Activated naive CD4-positive, alpha-beta T cell treated with anti-CD3 and anti-CD28 coated beads, Interleukin-2, amount 50 U/mL, for 72 hours (primary cell): ENCODE measurements at regions not wholly inside any gene's neighbourhood (a gene's known extent, or its start where the extent isn't known, plus 50 kb on each side); places are given as distances from the start of the nearest gene placed in this dataset.

Experiments
- ATAC-seq, 2 donors: fragments of 150-1000 bp; cut with Tn5 transposase; 2 replicates each; pipeline ENCODE4 v1.10.0; 2021; ENCODE audit warnings: mild to moderate bottlenecking in 2 of 2, moderate library complexity in 2 of 2
- DNase-seq, 2 donors: peaks; one replicate each; pipeline ENCODE4 v3.0.0; 2021 to 2022; ENCODE audit warnings: low spot score in 2 of 2
- H3K27ac Mint-ChIP-seq, 2 donors: one replicate each; pipeline ENCODE4 v1.8.0; 2022; ENCODE audit warnings: mild to moderate bottlenecking in 2 of 2, mixed read lengths in 2 of 2
- H3K36me3 Mint-ChIP-seq, 2 donors: one replicate each; pipeline ENCODE4 v1.8.0; 2022; ENCODE audit warnings: mixed read lengths in 2 of 2
- H3K9me3 Mint-ChIP-seq, 2 donors: one replicate each; pipeline ENCODE4 v1.8.0; 2022; ENCODE audit warnings: mixed read lengths in 2 of 2

DNA sequence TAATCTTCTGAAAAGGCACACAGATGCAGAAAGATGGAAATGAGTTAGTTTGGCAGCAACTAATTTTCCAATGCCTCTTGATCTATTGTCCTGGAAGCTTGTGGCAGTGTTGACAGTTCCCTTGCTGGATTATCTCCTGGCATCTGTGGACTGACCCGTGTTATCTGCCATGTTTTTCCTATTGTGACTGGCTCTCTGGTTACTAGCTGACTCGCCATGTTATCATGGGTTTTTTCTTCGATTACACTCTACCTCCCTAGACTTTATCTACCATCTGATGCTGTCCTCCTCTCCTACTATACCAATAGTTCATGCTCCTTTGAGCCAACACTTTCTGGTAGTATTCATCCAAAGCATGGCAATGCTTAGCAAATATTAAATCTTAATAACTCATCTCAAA is 63.3 kb upstream of the FLRT2 start:
- no peak overlapping the region for H3K27ac Mint-ChIP-seq

DNA sequence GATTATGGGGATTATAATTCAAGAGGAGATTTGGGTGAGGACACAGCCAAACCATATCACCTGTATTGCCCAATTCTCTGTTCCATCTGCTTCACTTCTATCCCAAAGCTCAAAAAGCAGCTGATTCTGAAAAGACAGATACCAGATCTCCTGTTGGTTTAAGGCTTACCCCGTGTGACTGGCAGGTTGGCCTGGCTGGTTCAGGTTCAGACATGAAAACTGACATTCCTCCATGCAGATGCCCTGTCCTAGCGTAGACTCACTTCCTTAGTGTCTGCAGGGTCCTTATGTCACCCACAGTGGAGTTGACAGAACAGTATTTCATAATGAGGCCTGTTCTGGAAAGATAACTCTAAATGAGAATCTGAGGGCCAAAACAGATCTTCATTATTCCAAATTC is 61.1 kb upstream of the FLRT2 start:
- Mint-ChIP-seq H3K9me3 (peaks cover 6 to 18% of the 10 kb centered on the region in 2 donors), H3K36me3 (no peaks in the 10 kb centered on the region), H3K27ac (no peak overlapping the region)
- no peak for ATAC-seq
- DNase-seq = no peak

More for the DNA sequence above, 63.3 kb upstream of the FLRT2 start:
- Mint-ChIP-seq H3K9me3 (peaks cover 11 to 23% of the 10 kb centered on the region in 2 donors), H3K36me3 (no peaks in the 10 kb centered on the region)
- no peak for DNase-seq
- no peak for ATAC-seq

DNA sequence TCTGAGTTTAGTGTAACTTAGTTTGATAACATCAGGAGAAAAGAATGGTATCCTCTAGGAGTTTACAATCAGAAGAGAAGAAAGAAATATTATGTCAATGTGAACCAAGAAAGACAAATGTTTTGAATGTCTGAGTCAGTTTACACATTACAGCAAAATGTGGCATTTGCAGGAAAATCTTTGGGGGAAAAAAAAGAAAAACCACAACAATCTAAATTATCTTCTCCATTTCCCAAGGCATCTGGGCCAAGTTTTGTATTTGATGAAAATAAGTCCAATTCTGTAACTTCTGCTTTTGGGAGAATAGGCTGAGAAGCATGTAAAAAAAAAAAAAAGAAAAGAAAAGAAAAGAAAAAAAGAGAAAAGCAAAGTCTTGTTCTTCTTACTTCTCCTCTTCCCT is 58.8 kb upstream of the FLRT2 start:
- ATAC-seq (no peak), DNase-seq (no peak)
- H3K9me3 Mint-ChIP-seq = peaks cover 4 to 6% of the 10 kb centered on the region in 2 donors

DNA sequence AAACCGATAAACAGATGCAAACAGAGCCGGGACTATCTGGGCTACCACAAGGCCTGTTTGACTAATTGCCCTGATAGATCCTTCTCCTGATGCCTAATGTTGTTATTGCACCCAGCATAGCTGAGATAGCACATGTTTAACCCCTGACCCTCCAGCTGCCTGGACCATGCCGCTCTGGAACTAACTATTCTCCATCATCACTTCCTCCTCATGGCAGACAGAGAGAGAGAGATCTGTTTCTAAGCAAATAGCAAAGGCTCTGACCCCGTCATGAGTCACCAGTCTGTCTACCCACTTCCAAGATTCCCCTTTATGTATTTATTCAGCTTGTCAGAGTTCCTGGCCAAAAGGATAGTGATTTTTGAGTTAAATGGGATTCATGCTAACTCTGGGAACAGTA is 58.2 kb upstream of the FLRT2 start:
- DNase-seq (no peak), ATAC-seq (no peak)
- Mint-ChIP-seq H3K27ac (no peak overlapping the region), H3K9me3 (peaks cover 4% of the 10 kb centered on the region in 2 donors), H3K36me3 (no peaks in the 10 kb centered on the region)

More for the DNA sequence above, 58.8 kb upstream of the FLRT2 start:
- Mint-ChIP-seq H3K27ac (no peak overlapping the region), H3K36me3 (no peaks in the 10 kb centered on the region)

DNA sequence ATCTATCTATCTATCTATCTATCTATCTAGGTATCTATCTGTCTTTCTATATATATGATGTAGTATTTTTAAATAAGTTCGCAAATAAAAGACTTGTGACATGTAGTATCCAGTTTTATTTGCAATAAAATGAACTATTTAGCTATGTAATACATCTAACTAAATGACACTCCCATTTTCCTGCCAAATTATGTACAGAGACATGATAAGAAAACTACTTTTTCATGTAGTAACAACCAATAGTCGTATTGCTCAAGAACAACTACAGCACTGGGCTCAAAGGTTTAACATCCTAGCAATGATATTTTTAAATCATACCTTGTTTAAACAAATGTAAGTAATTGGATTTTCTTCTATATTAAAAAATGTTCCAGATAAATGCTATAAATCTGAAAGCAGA is 55.5 kb upstream of the FLRT2 start:
- Mint-ChIP-seq H3K9me3 (no peaks in the 10 kb centered on the region), H3K36me3 (no peaks in the 10 kb centered on the region), H3K27ac (no peak overlapping the region)
- DNase-seq (no peak), ATAC-seq (no peak)

DNA sequence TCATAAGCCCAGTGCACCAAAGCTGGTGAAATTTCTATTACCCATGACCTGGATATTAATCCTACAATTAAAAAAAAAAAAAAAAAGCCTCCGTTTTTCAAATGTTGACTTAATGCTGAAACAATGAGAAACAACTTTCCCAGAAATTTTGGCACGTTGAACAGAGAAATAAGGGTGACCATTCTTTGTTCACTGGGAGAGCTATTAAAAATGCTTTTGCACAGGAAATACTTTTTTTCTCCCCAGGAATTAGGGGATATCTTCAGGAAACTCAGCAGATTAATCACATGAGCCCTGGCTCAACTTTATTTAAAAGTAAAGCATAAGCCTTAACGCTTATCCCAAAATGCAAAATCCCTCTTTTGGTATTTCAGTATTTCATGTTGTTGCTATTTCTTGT is 54.8 kb upstream of the FLRT2 start:
- no peak overlapping the region for H3K27ac Mint-ChIP-seq
- ATAC-seq (no peak), DNase-seq (no peak)
- H3K9me3 Mint-ChIP-seq = no peaks in the 10 kb centered on the region
- no peaks in the 10 kb centered on the region for H3K36me3 Mint-ChIP-seq

DNA sequence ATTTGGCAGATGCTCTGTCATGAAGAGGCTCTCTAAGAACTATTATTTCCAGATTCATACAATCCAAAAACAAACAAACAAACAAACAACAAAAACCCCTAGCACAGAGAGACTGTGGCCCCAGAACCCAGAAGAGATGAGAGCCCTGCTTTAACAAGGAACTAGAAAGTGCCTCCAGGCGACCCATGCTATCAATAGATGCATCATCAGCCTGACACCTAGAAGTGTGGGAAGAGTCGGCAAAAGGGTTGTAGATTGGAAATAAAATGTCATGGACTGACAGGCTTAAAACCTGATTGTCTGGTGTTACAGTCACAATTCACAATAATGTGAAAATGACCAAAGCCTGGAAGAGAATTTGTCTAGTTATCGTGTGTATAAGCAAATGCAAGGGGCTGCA is 50.6 kb upstream of the FLRT2 start:
- ATAC-seq (no peak), DNase-seq (no peak)
- Mint-ChIP-seq H3K36me3 (no peaks in the 10 kb centered on the region), H3K27ac (no peak overlapping the region), H3K9me3 (no peaks in the 10 kb centered on the region)

DNA sequence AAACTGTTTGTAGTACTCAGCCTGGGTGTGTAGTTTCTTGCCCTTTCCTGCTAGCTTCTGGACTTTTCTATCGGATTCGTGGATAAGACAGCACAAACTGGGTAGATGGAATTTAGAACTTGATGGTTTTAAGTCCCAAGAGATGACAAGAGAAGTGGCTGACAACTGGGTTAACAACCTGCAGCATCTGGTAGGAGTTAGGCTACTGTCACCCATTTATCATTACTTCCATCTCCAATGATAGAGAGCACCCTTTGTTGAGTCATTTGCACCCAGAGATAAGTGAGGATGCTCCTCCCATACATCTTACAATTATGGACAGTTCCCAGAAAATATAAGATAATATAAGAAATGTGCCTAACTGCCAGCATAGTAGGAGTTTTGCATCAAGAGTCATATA is 50.2 kb upstream of the FLRT2 start:
- Mint-ChIP-seq H3K27ac (no peak overlapping the region), H3K9me3 (no peaks in the 10 kb centered on the region)

More for the DNA sequence above, 50.2 kb upstream of the FLRT2 start:
- DNase-seq (no peak), ATAC-seq (no peak)
- H3K36me3 Mint-ChIP-seq = no peaks in the 10 kb centered on the region
